ENCODE measurements at regions not wholly inside any gene's neighbourhood (a gene's known extent, or its start where the extent isn't known, plus 50 kb on each side); places are given as distances from the start of the nearest gene placed in this dataset.

- no peak overlapping the region for H3K27ac ChIP-seq
- H3K4me3 ChIP-seq (ENCODE audit: low read depth in 1 of 2, low read length in 1 of 2) = no peak overlapping the region
- TF ChIP-seq CTCF (IDR thresholded peaks at IDR 0.05) = no peak
- H3K9me3 ChIP-seq = no peaks in the 10 kb centered on the region
- H3K36me3 ChIP-seq = no peaks in the 10 kb centered on the region
- no peaks in the 10 kb centered on the region for H3K27me3 ChIP-seq
- no peaks in the 10 kb centered on the region for H3K4me1 ChIP-seq (ENCODE audit: control insufficient read depth in 1 of 2, insufficient read depth in 1 of 2, low read depth in 1 of 2, low read length in 1 of 2)
These were observed 105.0 kb upstream of the DNAJC10 start for GRCh38 chr2:182611009-182611408.

- Histone ChIP-seq H3K4me3 (ENCODE audit: low read depth in 1 of 2, low read length in 1 of 2) (no peak overlapping the region), H3K4me1 (ENCODE audit: control insufficient read depth in 1 of 2, insufficient read depth in 1 of 2, low read depth in 1 of 2, low read length in 1 of 2) (no peaks in the 10 kb centered on the region), H3K36me3 (no peaks in the 10 kb centered on the region), H3K27ac (no peak overlapping the region), H3K27me3 (no peaks in the 10 kb centered on the region), H3K9me3 (no peaks in the 10 kb centered on the region)
- TF ChIP-seq CTCF (IDR thresholded peaks at IDR 0.05) = no peak
These were observed 101.0 kb upstream of the DNAJC10 start for GRCh38 chr2:182615036-182615435.

GRCh38 chr2:182616471-182617393 is 99.3 kb upstream of the DNAJC10 start:
- H3K27me3 ChIP-seq = no peaks in the 10 kb centered on the region
- no peaks in the 10 kb centered on the region for H3K9me3 ChIP-seq
- H3K4me1 ChIP-seq (ENCODE audit: control insufficient read depth in 1 of 2, insufficient read depth in 1 of 2, low read depth in 1 of 2, low read length in 1 of 2) = no peaks in the 10 kb centered on the region
- H3K4me3 ChIP-seq (ENCODE audit: low read depth in 1 of 2, low read length in 1 of 2) = no peak overlapping the region
- H3K36me3 ChIP-seq = no peaks in the 10 kb centered on the region
- H3K27ac ChIP-seq = no peak overlapping the region
- TF ChIP-seq CTCF (IDR thresholded peaks at IDR 0.05) = no peak

GRCh38 chr2:182618672-182619079 is 97.4 kb upstream of the DNAJC10 start:
- H3K27ac ChIP-seq = no peak overlapping the region
- H3K36me3 ChIP-seq = no peaks in the 10 kb centered on the region
- H3K9me3 ChIP-seq = no peaks in the 10 kb centered on the region
- no peaks in the 10 kb centered on the region for H3K4me1 ChIP-seq (ENCODE audit: control insufficient read depth in 1 of 2, insufficient read depth in 1 of 2, low read depth in 1 of 2, low read length in 1 of 2)
- TF ChIP-seq CTCF (IDR thresholded peaks at IDR 0.05) = no peak
- H3K27me3 ChIP-seq = no peaks in the 10 kb centered on the region
- H3K4me3 ChIP-seq (ENCODE audit: low read depth in 1 of 2, low read length in 1 of 2) = no peak overlapping the region

GRCh38 chr2:182619276-182619675 is 96.8 kb upstream of the DNAJC10 start:
- Histone ChIP-seq H3K4me3 (ENCODE audit: low read depth in 1 of 2, low read length in 1 of 2) (no peak overlapping the region), H3K27ac (no peak overlapping the region), H3K27me3 (no peaks in the 10 kb centered on the region), H3K4me1 (ENCODE audit: control insufficient read depth in 1 of 2, insufficient read depth in 1 of 2, low read depth in 1 of 2, low read length in 1 of 2) (no peaks in the 10 kb centered on the region), H3K9me3 (no peaks in the 10 kb centered on the region), H3K36me3 (no peaks in the 10 kb centered on the region)
- TF ChIP-seq CTCF (IDR thresholded peaks at IDR 0.05) = no peak
